VCaP (cell line): ENCODE measurements at regions not wholly inside any gene's neighbourhood (a gene's known extent, or its start where the extent isn't known, plus 50 kb on each side); places are given as distances from the start of the nearest gene placed in this dataset.
"Not testable (repeated sequence)": the region's sequence is repeated elsewhere in the genome, so short reads cannot be mapped to it uniquely, and the experiment has no call there.

Source experiments
- H3K27ac ChIP-seq: fragments of 450-650 bp; 2 replicates; pipeline ENCODE4 v1.5.1; 2017
- TF ChIP-seq, protein P1 (sequence below): fragments of 450-650 bp; conservative IDR thresholded peaks from 2 replicates; pipeline ENCODE4 v1.5.1; 2017; ENCODE audit warnings: mild to moderate bottlenecking, moderate library complexity

GRCh38 chr5:173394701-173395100 is 66.5 kb upstream of the STC2 start:
- TF ChIP-seq, protein P1, sequence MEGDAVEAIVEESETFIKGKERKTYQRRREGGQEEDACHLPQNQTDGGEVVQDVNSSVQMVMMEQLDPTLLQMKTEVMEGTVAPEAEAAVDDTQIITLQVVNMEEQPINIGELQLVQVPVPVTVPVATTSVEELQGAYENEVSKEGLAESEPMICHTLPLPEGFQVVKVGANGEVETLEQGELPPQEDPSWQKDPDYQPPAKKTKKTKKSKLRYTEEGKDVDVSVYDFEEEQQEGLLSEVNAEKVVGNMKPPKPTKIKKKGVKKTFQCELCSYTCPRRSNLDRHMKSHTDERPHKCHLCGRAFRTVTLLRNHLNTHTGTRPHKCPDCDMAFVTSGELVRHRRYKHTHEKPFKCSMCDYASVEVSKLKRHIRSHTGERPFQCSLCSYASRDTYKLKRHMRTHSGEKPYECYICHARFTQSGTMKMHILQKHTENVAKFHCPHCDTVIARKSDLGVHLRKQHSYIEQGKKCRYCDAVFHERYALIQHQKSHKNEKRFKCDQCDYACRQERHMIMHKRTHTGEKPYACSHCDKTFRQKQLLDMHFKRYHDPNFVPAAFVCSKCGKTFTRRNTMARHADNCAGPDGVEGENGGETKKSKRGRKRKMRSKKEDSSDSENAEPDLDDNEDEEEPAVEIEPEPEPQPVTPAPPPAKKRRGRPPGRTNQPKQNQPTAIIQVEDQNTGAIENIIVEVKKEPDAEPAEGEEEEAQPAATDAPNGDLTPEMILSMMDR = no peak
- H3K27ac ChIP-seq = no peak overlapping the region

DNA sequence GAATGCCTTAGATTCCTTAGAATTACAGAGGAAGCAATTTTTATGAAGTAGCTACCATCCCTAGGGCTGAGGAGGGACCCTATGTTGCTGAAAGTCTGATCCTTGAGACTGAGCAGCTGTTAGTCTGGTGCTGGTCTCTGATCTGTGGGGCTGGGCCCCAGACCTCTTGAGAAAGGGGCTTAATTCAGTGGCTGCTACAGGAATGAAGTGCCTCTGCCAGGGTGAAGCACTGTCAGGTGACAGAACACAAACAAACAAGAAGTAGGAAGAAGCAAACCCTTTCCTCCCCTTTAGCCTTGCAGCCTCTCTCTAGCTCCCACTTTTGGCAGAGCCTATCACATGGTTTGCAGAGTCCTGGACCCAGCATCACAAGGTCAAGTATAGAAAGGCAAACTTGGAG is 64.0 kb upstream of the STC2 start:
- TF ChIP-seq, protein P1 = no peak
- H3K27ac ChIP-seq = no peak overlapping the region

DNA sequence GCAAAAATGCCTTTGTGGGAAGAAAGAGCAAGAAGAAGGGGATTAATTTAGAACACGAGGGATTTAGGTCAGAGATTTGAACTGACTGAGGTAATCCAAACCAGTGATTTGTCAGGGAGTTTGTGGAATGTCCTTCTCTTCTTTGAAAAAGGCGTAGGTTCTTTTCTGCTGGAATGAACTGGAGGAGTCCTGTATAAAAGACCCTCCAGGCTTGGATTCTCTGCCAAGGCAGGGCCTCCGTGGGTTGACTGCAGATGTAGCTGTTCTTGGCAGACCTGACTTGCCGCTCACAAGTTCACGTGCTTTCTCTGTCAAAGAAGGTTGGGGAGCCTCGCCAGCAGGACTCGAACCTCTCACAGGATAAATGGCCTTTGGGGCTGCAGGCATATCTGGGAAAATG is 62.8 kb upstream of the STC2 start:
- no peak overlapping the region for H3K27ac ChIP-seq
- TF ChIP-seq, protein P1 = no peak

- H3K27ac ChIP-seq = not testable (repeated sequence)
These were observed 59.1 kb upstream of the STC2 start for GRCh38 chr5:173387293-173387692.

DNA sequence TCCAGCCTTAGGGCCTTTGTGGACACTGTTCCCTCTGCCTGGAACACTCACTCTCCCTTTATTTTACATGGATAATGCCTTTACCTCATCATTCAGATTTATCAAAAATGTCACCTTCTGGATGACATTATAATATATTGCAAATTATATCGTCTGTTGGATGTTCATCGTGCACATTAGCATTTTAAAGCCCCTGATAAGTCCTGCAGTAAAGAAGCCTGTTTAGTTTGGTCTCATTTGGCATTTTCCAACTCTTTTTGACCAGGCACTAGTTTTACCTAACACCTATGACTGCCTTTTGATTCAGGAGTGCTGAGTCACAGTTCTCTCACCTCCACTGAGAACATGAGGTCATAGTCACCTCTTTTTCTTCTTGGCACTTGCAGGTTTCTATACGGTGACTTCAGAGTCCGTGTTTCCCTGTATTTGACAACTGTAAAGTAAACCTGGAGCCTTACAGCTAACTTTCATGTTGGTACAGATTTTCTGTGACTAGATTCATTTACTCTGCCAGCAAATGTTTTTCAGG is 57.7 kb upstream of the STC2 start:
- TF ChIP-seq, protein P1 = no peak
- no peak overlapping the region for H3K27ac ChIP-seq

GRCh38 chr5:173383711-173384110 is 55.5 kb upstream of the STC2 start:
- H3K27ac ChIP-seq = no peak overlapping the region
- TF ChIP-seq, protein P1 = no peak

DNA sequence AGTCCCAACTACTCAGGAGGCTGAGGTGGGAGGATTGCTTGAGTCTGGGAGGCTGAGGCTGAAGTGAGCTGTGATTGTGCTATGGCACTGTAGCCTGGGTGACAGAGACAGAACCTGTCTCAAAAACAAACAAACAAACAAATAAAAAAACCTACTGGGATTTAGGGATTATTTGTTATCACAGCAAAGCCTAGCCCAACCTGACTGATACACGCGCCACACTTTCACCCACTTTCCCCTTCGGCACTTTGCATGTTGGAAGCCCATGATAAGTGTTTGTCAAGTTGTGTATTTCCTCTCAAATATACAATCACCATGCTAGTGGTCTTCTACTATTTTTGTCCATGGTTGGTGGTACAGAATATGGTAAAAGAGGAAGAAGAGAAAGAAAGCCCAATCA is 50.5 kb upstream of the STC2 start:
- no peak overlapping the region for H3K27ac ChIP-seq
- TF ChIP-seq, protein P1 = no peak
